ENCODE measurements at regions not wholly inside any gene's neighbourhood (a gene's known extent, or its start where the extent isn't known, plus 50 kb on each side); places are given as distances from the start of the nearest gene placed in this dataset.

GRCh38 chr3:171528102-171528501 lies 67.9 kb upstream of the TNIK start:
- Histone ChIP-seq H3K4me3 (no peak overlapping the region), H3K4me1 (no peaks in the 10 kb centered on the region), H3K36me3 (ENCODE audit: insufficient read depth in 1 of 2, low read depth in 1 of 2) (no peaks in the 10 kb centered on the region), H3K9me3 (no peaks in the 10 kb centered on the region), H3K27me3 (ENCODE audit: insufficient read depth in 3 of 3, low read length in 2 of 3) (no peaks in the 10 kb centered on the region), H3K27ac (no peak overlapping the region)
- DNase-seq: no peak
- WGBS, 3 donors: 75 to 91% (median 90%) methylated on average over 2 of the region's 2 CpGs
- ATAC-seq: peak in 1 of 4 donors; percentile 51
- intact Hi-C loops (cut with DNase I): no loop called here
- TF ChIP-seq CTCF (IDR thresholded peaks at IDR 0.05): no peak

GRCh38 chr3:171526869-171527268 lies 66.7 kb upstream of the TNIK start:
- intact Hi-C loops (cut with DNase I): no loop called here
- ATAC-seq (no peak), DNase-seq (no peak)
- H3K27ac ChIP-seq: no peak overlapping the region
- TF ChIP-seq CTCF (IDR thresholded peaks at IDR 0.05): no peak
- no peak overlapping the region for H3K4me3 ChIP-seq
- no peaks in the 10 kb centered on the region for H3K36me3 ChIP-seq (ENCODE audit: insufficient read depth in 1 of 2, low read depth in 1 of 2)
- no peaks in the 10 kb centered on the region for H3K4me1 ChIP-seq
- H3K27me3 ChIP-seq (ENCODE audit: insufficient read depth in 3 of 3, low read length in 2 of 3): no peaks in the 10 kb centered on the region
- H3K9me3 ChIP-seq: no peaks in the 10 kb centered on the region
- 92 to 94% (median 94%) methylated on average over 1 of the region's 1 CpG for WGBS, 3 donors

GRCh38 chr3:171526146-171526545 lies 65.9 kb upstream of the TNIK start:
- Histone ChIP-seq H3K4me1 (no peaks in the 10 kb centered on the region), H3K36me3 (ENCODE audit: insufficient read depth in 1 of 2, low read depth in 1 of 2) (no peaks in the 10 kb centered on the region), H3K4me3 (no peak overlapping the region), H3K27me3 (ENCODE audit: insufficient read depth in 3 of 3, low read length in 2 of 3) (no peaks in the 10 kb centered on the region), H3K27ac (no peak overlapping the region), H3K9me3 (no peaks in the 10 kb centered on the region)
- TF ChIP-seq CTCF (IDR thresholded peaks at IDR 0.05): no peak
- no peak for DNase-seq
- intact Hi-C loops (cut with DNase I): no loop called here
- no peak for ATAC-seq
- WGBS, 3 donors: 87 to 90% (median 89%) methylated on average over 4 of the region's 4 CpGs

GRCh38 chr3:171525437-171525836 lies 65.2 kb upstream of the TNIK start:
- intact Hi-C loops (cut with DNase I): no loop called here
- Histone ChIP-seq H3K9me3 (no peaks in the 10 kb centered on the region), H3K36me3 (ENCODE audit: insufficient read depth in 1 of 2, low read depth in 1 of 2) (no peaks in the 10 kb centered on the region), H3K27ac (no peak overlapping the region), H3K27me3 (ENCODE audit: insufficient read depth in 3 of 3, low read length in 2 of 3) (no peaks in the 10 kb centered on the region), H3K4me3 (no peak overlapping the region), H3K4me1 (no peaks in the 10 kb centered on the region)
- TF ChIP-seq CTCF (IDR thresholded peaks at IDR 0.05): no peak
- 92 to 98% (median 95%) methylated on average over 6 of the region's 6 CpGs for WGBS, 3 donors
- ATAC-seq: no peak
- DNase-seq: no peak

GRCh38 chr3:171524921-171525310 lies 64.7 kb upstream of the TNIK start:
- H3K27ac ChIP-seq: no peak overlapping the region
- H3K27me3 ChIP-seq (ENCODE audit: insufficient read depth in 3 of 3, low read length in 2 of 3): no peaks in the 10 kb centered on the region
- no peaks in the 10 kb centered on the region for H3K4me1 ChIP-seq
- 96 to 99% (median 98%) methylated on average over 4 of the region's 4 CpGs for WGBS, 3 donors
- ATAC-seq: no peak
- H3K36me3 ChIP-seq (ENCODE audit: insufficient read depth in 1 of 2, low read depth in 1 of 2): no peaks in the 10 kb centered on the region
- DNase-seq: no peak
- TF ChIP-seq CTCF (IDR thresholded peaks at IDR 0.05): no peak
- no peaks in the 10 kb centered on the region for H3K9me3 ChIP-seq
- intact Hi-C loops (cut with DNase I): no loop called here
- H3K4me3 ChIP-seq: no peak overlapping the region
